NCI-H2227 (cell line): ENCODE measurements at regions not wholly inside any gene's neighbourhood (a gene's known extent, or its start where the extent isn't known, plus 50 kb on each side); places are given as distances from the start of the nearest gene placed in this dataset.
A peak's percentile ranks its signal among the peaks of the same experiment; 100 is the strongest.

Experiments
- DNase-seq: peaks from one replicate; lab custom pipeline; 2025; ENCODE audit not compliant: unreplicated experiment; lab: John Stamatoyannopoulos, UW

GRCh38 chr1:98084188-98084587 lies 163.4 kb upstream of the DPYD start:
- no peak for DNase-seq

GRCh38 chr1:98081944-98082343 lies 161.1 kb upstream of the DPYD start:
- no peak for DNase-seq

GRCh38 chr1:98078596-98078995 lies 157.8 kb upstream of the DPYD start:
- DNase-seq = no peak

- DNase-seq = no peak
Observed at GRCh38 chr1:98077691-98078090, 156.9 kb upstream of the DPYD start.

GRCh38 chr1:98075626-98076025 lies 154.8 kb upstream of the DPYD start:
- no peak for DNase-seq

GRCh38 chr1:98073823-98074222 lies 153.0 kb upstream of the DPYD start:
- DNase-seq = no peak

- no peak for DNase-seq
Observed at GRCh38 chr1:98073106-98073505, 152.3 kb upstream of the DPYD start.

- no peak for DNase-seq
Observed at GRCh38 chr1:98072047-98072446, 151.2 kb upstream of the DPYD start.

GRCh38 chr1:98068016-98068415 lies 147.2 kb upstream of the DPYD start:
- DNase-seq = no peak

GRCh38 chr1:98066911-98067310 lies 146.1 kb upstream of the DPYD start:
- DNase-seq = no peak

- peak; percentile 14 for DNase-seq
Observed at GRCh38 chr1:98059620-98060019, 138.8 kb upstream of the DPYD start.

GRCh38 chr1:98058676-98059075 lies 137.8 kb upstream of the DPYD start:
- no peak for DNase-seq

- no peak for DNase-seq
Observed at GRCh38 chr1:98057236-98057910, 136.5 kb upstream of the DPYD start.

- no peak for DNase-seq
Observed at GRCh38 chr1:98056781-98057180, 135.9 kb upstream of the DPYD start.

GRCh38 chr1:98055457-98055856 lies 134.6 kb upstream of the DPYD start:
- DNase-seq = peak; percentile 25

- peak; percentile 49 for DNase-seq
Observed at GRCh38 chr1:98054786-98055185, 134.0 kb upstream of the DPYD start.

- no peak for DNase-seq
Observed at GRCh38 chr1:98054367-98054701, 133.5 kb upstream of the DPYD start.

GRCh38 chr1:98053471-98054366 lies 132.9 kb upstream of the DPYD start:
- DNase-seq = peak; percentile 93

GRCh38 chr1:98051065-98051675 lies 130.3 kb upstream of the DPYD start:
- DNase-seq = peak; percentile 89

GRCh38 chr1:98049370-98050135 lies 128.7 kb upstream of the DPYD start:
- DNase-seq = peak; percentile 75

GRCh38 chr1:98048751-98049325 lies 128.0 kb upstream of the DPYD start:
- peak; percentile 70 for DNase-seq
